H1 (cell line): ENCODE measurements at regions not wholly inside any gene's neighbourhood (a gene's known extent, or its start where the extent isn't known, plus 50 kb on each side); places are given as distances from the start of the nearest gene placed in this dataset.

ENCODE experiments used
- CTCF ChIA-PET: fragments of 300-600 bp; sonication (Branson Sonifier 250); formaldehyde crosslinking; loops from one replicate; lab custom pipeline; 2021; ENCODE audit not compliant: partially characterized antibody; lab: Charles Lee
- POLR2A ChIA-PET: fragments of 300-600 bp; sonication (Branson Sonifier 250); formaldehyde crosslinking; loops from one replicate; lab custom pipeline; 2021; ENCODE audit warnings: inconsistent platforms; ENCODE audit not compliant: partially characterized antibody; lab: Charles Lee
- DNase-seq, 2 experiments: peaks; one replicate each; pipeline versions ENCODE4 v3.0.0 to v3.0.0-alpha.2; 2010 to 2022; ENCODE audit warnings: low spot score in 2 of 2, low read depth in 1 of 2, mixed read lengths in 1 of 2
- FAIRE-seq: peaks from 2 replicates; lab custom pipeline; 2011; peaks lifted over from hg19 to GRCh38; lab: Jason Lieb, UNC
- H2AFZ ChIP-seq: 2 replicates; pipeline ENCODE4 v1.8.1; 2012; ENCODE audit warnings: low read length, inconsistent platforms
- H2AK5ac ChIP-seq: 2 replicates; pipeline ENCODE4 v1.6.1; 2013; ENCODE audit warnings: low read depth, low read length
- H2BK120ac ChIP-seq: replicated peaks from 2 replicates; pipeline ENCODE3; 2013; ENCODE audit warnings: low read depth, low read length, inconsistent platforms
- H2BK12ac ChIP-seq: 2 replicates; pipeline ENCODE4 v1.6.1; 2013; ENCODE audit warnings: low read depth, low read length
- H2BK15ac ChIP-seq: 2 replicates; pipeline ENCODE4 v1.6.1; 2013; ENCODE audit warnings: low read length
- H2BK20ac ChIP-seq: 2 replicates; pipeline ENCODE4 v1.6.1; 2013; ENCODE audit warnings: low read length
- H2BK5ac ChIP-seq: 2 replicates; pipeline ENCODE4 v1.6.1; 2013; ENCODE audit warnings: low read depth, low read length
- H3K14ac ChIP-seq: 2 replicates; pipeline ENCODE4 v1.6.1; 2013; ENCODE audit warnings: inconsistent platforms; ENCODE audit not compliant: insufficient read length
- H3K18ac ChIP-seq: 2 replicates; pipeline ENCODE4 v1.6.1; 2013; ENCODE audit warnings: low read length; ENCODE audit errors: extremely low read depth
- H3K23ac ChIP-seq: 2 replicates; pipeline ENCODE4 v1.6.1; 2013; ENCODE audit warnings: inconsistent platforms; ENCODE audit not compliant: insufficient read length
- H3K23me2 ChIP-seq: 2 replicates; pipeline ENCODE4 v1.6.1; 2013; ENCODE audit warnings: low read depth, low read length
- H3K27ac ChIP-seq: 2 replicates; pipeline ENCODE4 v1.6.1; 2011; ENCODE audit warnings: low read depth, low read length, inconsistent platforms
- H3K27me3 ChIP-seq, 4 experiments: replicated peaks in 1 of 4; 1 replicate in 1 of 4; 2 replicates in 3 of 4; pipeline versions ENCODE4 v1.6.1 to v1.8.1; 2011 to 2013; ENCODE audit warnings: low read length in 3 of 4, mild to moderate bottlenecking in 3 of 4, inconsistent platforms in 2 of 4, mixed read lengths in 2 of 4, moderate library complexity in 1 of 4; ENCODE audit not compliant: control insufficient read depth in 3 of 4, insufficient read depth in 3 of 4; ENCODE audit errors: extremely low read depth in 1 of 4
- H3K36me3 ChIP-seq, 4 experiments: 2 replicates each; pipeline versions ENCODE4 v1.6.1 to v1.8.1; 2011 to 2013; ENCODE audit warnings: mild to moderate bottlenecking in 4 of 4, low read length in 3 of 4, moderate library complexity in 2 of 4, control low read depth in 1 of 4, inconsistent platforms in 1 of 4; ENCODE audit not compliant: insufficient read depth in 4 of 4, control insufficient read depth in 2 of 4
- H3K4ac ChIP-seq: replicated peaks from 2 replicates; pipeline ENCODE3; 2013; ENCODE audit warnings: low read length, low read depth, mixed read lengths, inconsistent platforms; ENCODE audit not compliant: insufficient read length
- H3K4me1 ChIP-seq, 4 experiments: replicated peaks in 1 of 4; 1 replicate in 1 of 4; 2 replicates in 3 of 4; pipeline versions ENCODE4 v1.6.1 to v1.8.1; 2011 to 2013; ENCODE audit warnings: low read length in 3 of 4, inconsistent platforms in 2 of 4, mixed read lengths in 1 of 4; ENCODE audit not compliant: insufficient read depth in 4 of 4, control insufficient read depth in 3 of 4
- H3K4me2 ChIP-seq, 2 experiments: 2 replicates each; pipeline versions ENCODE4 v1.6.1 to v1.8.1; 2011 to 2013; ENCODE audit warnings: low read depth in 2 of 2, low read length in 2 of 2, control low read depth in 1 of 2, inconsistent platforms in 1 of 2, mild to moderate bottlenecking in 1 of 2; ENCODE audit not compliant: insufficient read depth in 1 of 2
- H3K4me3 ChIP-seq, 4 experiments: fragments of 200-600, 300-600 bp in 1 of 4; sonication (generic), shearing (Covaris generic), sonication (Bioruptor Twin) in 1 of 4; 2 replicates each; pipeline versions ENCODE4 v1.5.1 to v1.8.1; 2011 to 2016; ENCODE audit warnings: low read length in 4 of 4, low read depth in 3 of 4, control low read depth in 2 of 4, inconsistent platforms in 2 of 4, mild to moderate bottlenecking in 2 of 4, mixed read lengths in 1 of 4, moderate library complexity in 1 of 4; ENCODE audit not compliant: insufficient read depth in 2 of 4; ENCODE audit errors: extremely low read depth in 1 of 4
- H3K56ac ChIP-seq: replicated peaks from 2 replicates; pipeline ENCODE3; 2013; ENCODE audit warnings: low read depth, mild to moderate bottlenecking, mixed read lengths, low read length, inconsistent platforms; ENCODE audit not compliant: insufficient read length
- H3K79me1 ChIP-seq: 2 replicates; pipeline ENCODE4 v1.6.1; 2013; ENCODE audit warnings: low read depth, low read length, control low read depth
- H3K79me2 ChIP-seq, 2 experiments: 2 replicates each; pipeline versions ENCODE4 v1.6.1 to v1.8.1; 2012 to 2013; ENCODE audit warnings: low read length in 2 of 2, mild to moderate bottlenecking in 2 of 2, inconsistent platforms in 1 of 2; ENCODE audit not compliant: insufficient read depth in 2 of 2, control insufficient read depth in 1 of 2
- H3K9ac ChIP-seq, 4 experiments: replicated peaks in 1 of 4; 1 replicate in 1 of 4; 2 replicates in 3 of 4; pipeline versions ENCODE4 v1.6.1 to v1.8.1; 2011 to 2013; ENCODE audit warnings: low read depth in 3 of 4, low read length in 3 of 4, control low read depth in 2 of 4, mild to moderate bottlenecking in 2 of 4, moderate library complexity in 2 of 4, inconsistent platforms in 1 of 4; ENCODE audit errors: extremely low read depth in 1 of 4
- H3K9me3 ChIP-seq, 2 experiments: 2 replicates each; pipeline versions ENCODE4 v1.6.1 to v1.8.1; 2012 to 2013; ENCODE audit warnings: mild to moderate bottlenecking in 2 of 2, moderate library complexity in 2 of 2, control low read depth in 1 of 2, inconsistent platforms in 1 of 2, low read depth in 1 of 2, low read length in 1 of 2, mixed read lengths in 1 of 2; ENCODE audit not compliant: insufficient read depth in 2 of 2
- H4K20me1 ChIP-seq, 2 experiments: replicated peaks in 1 of 2; 2 replicates each; pipeline versions ENCODE3 to v1.8.1; 2011 to 2013; ENCODE audit warnings: inconsistent platforms in 2 of 2, low read length in 2 of 2, mild to moderate bottlenecking in 1 of 2; ENCODE audit not compliant: insufficient read depth in 2 of 2, control insufficient read depth in 1 of 2
- H4K5ac ChIP-seq: 2 replicates; pipeline ENCODE4 v1.6.1; 2013; ENCODE audit warnings: low read length, low read depth, mixed read lengths, inconsistent platforms; ENCODE audit not compliant: insufficient read length
- H4K8ac ChIP-seq: 2 replicates; pipeline ENCODE4 v1.8.0; 2013; ENCODE audit warnings: mild to moderate bottlenecking, moderate library complexity, low read length, inconsistent platforms; ENCODE audit not compliant: insufficient read depth; ENCODE audit errors: extremely low read depth
- H4K91ac ChIP-seq: replicated peaks from 2 replicates; pipeline ENCODE3; 2013; ENCODE audit warnings: low read length, mixed read lengths, inconsistent platforms; ENCODE audit not compliant: insufficient read length
- GTF2F1 ChIP-seq: IDR thresholded peaks from 2 replicates; pipeline ENCODE4 v1.6.1; 2012; ENCODE audit warnings: low read depth, low read length, improper control_type of control experiment, borderline replicate concordance
- MAFK ChIP-seq: IDR thresholded peaks from 2 replicates; pipeline ENCODE4 v1.6.1; 2012; ENCODE audit warnings: low read depth, mild to moderate bottlenecking, improper control_type of control experiment, low read length
- NANOG ChIP-seq: IDR thresholded peaks from 2 replicates; pipeline ENCODE4 v1.6.1; 2011; ENCODE audit warnings: low read length, low read depth, mild to moderate bottlenecking, inconsistent platforms; ENCODE audit not compliant: insufficient read depth, poor library complexity, severe bottlenecking
- WGBS, 2 experiments: shearing (Covaris generic) in 1 of 2; methylation state at CpG; one replicate each; pipeline versions ENCODE4 v1.1.6 to v1.1.7; 2013 to 2015; ENCODE audit warnings: low lambda C conversion rate in 2 of 2, mixed read lengths in 2 of 2, inconsistent platforms in 1 of 2, low coverage in 1 of 2, missing lambda C conversion rate in 1 of 2; ENCODE audit not compliant: insufficient replicate concordance in 2 of 2, insufficient coverage in 1 of 2, insufficient read length in 1 of 2; ENCODE audit errors: extremely low coverage in 1 of 2, missing lambda C conversion rate in 1 of 2; 5-methylcytosine and 5-hydroxymethylcytosine counted together
- TF ChIP-seq, protein P1 (sequence below), 3 experiments: IDR thresholded peaks; 1 replicate in 2 of 3; 2 replicates in 1 of 3; pipeline versions ENCODE4 v1.5.1 to v1.6.1; 2011; ENCODE audit warnings: low read length in 3 of 3, mild to moderate bottlenecking in 3 of 3, inconsistent platforms in 2 of 3, low read depth in 1 of 3, moderate library complexity in 1 of 3; ENCODE audit not compliant: insufficient read depth in 1 of 3; ENCODE audit errors: control extremely low read depth in 1 of 3

DNA sequence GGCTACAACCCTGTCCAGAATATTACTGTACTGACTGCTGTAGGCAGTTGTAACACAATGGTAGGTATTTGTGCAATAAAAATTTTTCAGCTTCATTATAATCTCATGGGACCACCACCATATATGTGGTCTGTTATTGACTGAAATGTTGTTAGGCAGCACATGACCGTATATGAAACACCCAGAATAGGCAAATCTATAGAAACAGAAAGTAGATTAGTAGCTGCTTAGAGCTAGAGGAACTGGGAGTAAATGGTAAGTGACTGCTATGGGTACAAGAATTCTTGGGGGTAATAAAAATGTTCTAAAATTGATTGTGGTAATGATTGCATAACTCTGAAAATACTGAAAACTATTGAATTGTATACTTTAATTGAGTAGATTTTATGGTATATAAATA, 185.7 kb downstream of the ESM1 start:
- H2BK5ac ChIP-seq = no peak overlapping the region
- 93% methylated on average over 1 of the region's 1 CpG; no CpG with 5 or more reads in 1 of the 2 experiments for WGBS, 2 experiments
- FAIRE-seq = no peak
- H3K79me1 ChIP-seq = no peaks in the 10 kb centered on the region
- H3K27ac ChIP-seq = no peak overlapping the region
- H2AK5ac ChIP-seq = no peak overlapping the region
- H4K91ac ChIP-seq = no peak overlapping the region
- H3K4ac ChIP-seq = no peak overlapping the region
- H3K14ac ChIP-seq = no peak overlapping the region
- POLR2A ChIA-PET = no interaction called here
- H3K18ac ChIP-seq = no peak overlapping the region
- no peaks in the 10 kb centered on the region for H3K79me2 ChIP-seq
- H3K27me3 ChIP-seq = no peaks in the 10 kb centered on the region
- H3K56ac ChIP-seq = no peak overlapping the region
- no peak overlapping the region for H2BK15ac ChIP-seq
- no peak overlapping the region for H2AFZ ChIP-seq
- no peak for DNase-seq
- H3K4me3 ChIP-seq = no peak overlapping the region
- H3K36me3 ChIP-seq = no peaks in the 10 kb centered on the region
- no peak overlapping the region for H4K8ac ChIP-seq
- H3K23me2 ChIP-seq = no peaks in the 10 kb centered on the region
- H4K20me1 ChIP-seq = no peaks in the 10 kb centered on the region
- no peak overlapping the region for H3K9ac ChIP-seq
- no peak overlapping the region for H3K23ac ChIP-seq
- CTCF ChIA-PET = no interaction called here
- H2BK12ac ChIP-seq = no peak overlapping the region
- no peaks in the 10 kb centered on the region for H3K4me1 ChIP-seq
- no peak overlapping the region for H3K4me2 ChIP-seq
- H2BK20ac ChIP-seq = no peak overlapping the region
- H4K5ac ChIP-seq = no peak overlapping the region
- no peaks in the 10 kb centered on the region for H3K9me3 ChIP-seq
- no peak overlapping the region for H2BK120ac ChIP-seq
- TF ChIP-seq MAFK (no peak), GTF2F1 (no peak), NANOG (no peak)
- TF ChIP-seq, protein P1, sequence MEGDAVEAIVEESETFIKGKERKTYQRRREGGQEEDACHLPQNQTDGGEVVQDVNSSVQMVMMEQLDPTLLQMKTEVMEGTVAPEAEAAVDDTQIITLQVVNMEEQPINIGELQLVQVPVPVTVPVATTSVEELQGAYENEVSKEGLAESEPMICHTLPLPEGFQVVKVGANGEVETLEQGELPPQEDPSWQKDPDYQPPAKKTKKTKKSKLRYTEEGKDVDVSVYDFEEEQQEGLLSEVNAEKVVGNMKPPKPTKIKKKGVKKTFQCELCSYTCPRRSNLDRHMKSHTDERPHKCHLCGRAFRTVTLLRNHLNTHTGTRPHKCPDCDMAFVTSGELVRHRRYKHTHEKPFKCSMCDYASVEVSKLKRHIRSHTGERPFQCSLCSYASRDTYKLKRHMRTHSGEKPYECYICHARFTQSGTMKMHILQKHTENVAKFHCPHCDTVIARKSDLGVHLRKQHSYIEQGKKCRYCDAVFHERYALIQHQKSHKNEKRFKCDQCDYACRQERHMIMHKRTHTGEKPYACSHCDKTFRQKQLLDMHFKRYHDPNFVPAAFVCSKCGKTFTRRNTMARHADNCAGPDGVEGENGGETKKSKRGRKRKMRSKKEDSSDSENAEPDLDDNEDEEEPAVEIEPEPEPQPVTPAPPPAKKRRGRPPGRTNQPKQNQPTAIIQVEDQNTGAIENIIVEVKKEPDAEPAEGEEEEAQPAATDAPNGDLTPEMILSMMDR (IDR thresholded peaks at IDR 0.05; ENCODE audit: control extremely low read depth in 1 of 3, insufficient read depth in 1 of 3, low read depth in 1 of 3, low read length in 3 of 3) = no peak
